ENCODE measurements at regions not wholly inside any gene's neighbourhood (a gene's known extent, or its start where the extent isn't known, plus 50 kb on each side); places are given as distances from the start of the nearest gene placed in this dataset.

DNA sequence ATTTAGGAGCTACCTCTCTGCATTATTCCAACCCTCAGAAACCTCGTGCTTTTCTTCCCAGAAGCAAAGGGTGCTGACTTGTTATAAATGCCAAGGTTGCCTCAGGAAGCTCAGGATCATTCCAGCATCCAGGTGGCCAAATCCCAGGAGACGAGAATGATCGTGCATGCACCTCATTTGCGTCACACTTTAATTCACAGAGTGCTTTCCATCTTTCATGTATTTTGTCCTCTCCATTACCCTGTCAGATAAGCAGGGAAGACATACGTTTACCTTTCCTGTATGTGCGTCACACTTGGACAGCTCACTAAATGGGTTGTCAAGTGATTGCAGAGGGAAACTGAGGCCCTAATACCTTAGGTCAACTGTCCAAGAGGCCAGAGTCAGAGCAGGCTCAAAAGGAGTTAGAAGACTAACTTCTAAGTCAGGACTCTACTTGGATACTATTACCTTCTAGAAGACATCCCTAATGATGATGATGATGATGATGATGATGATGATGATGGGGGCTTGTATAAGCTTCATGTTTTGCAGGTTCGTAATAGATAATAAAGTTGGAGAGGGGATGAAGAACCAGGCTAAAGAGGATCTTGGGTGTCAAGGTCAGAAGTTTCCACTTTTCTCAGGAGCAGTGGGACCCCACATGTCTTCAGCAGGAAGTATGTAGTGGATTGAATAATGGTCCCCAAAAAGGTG is 150.6 kb upstream of the TNRC6C start:
- no peak for DNase-seq (ENCODE audit: low read depth, low spot score)

DNA sequence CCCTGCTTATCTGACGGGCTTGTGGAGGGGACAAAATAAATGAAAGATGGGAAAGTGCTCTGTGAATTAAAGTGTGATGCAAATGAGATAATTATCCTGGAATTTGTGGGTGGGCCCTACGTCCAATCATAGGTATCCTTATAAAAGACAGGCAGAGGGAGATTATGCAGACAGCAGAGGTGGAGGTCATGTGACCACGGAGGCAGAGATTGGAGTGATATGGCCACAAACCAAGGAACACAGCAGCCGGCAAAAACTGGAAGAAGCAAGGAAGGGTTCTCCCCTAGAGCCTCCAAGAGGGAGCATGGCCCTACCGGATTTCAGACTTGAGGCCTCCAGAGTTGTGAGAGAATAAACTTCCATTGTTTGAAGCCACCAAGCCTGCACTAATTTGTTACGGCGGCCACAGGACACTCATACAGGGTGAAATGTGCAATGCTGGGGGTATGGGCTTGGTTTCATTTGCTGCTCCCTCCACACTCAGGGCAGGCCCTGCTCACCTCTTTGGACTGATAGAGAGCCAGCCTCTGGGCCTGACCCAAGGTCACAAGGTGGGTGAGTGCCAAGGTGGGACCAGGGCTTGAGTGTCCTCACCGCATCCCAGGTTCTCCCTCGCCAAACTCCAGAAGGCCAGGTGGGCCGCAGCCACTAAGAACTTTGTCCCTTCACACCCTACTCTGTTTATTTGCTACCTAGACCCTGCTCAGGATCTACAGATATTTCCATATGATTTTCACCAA is 149.6 kb upstream of the TNRC6C start:
- DNase-seq (ENCODE audit: low read depth, low spot score): no peak

DNA sequence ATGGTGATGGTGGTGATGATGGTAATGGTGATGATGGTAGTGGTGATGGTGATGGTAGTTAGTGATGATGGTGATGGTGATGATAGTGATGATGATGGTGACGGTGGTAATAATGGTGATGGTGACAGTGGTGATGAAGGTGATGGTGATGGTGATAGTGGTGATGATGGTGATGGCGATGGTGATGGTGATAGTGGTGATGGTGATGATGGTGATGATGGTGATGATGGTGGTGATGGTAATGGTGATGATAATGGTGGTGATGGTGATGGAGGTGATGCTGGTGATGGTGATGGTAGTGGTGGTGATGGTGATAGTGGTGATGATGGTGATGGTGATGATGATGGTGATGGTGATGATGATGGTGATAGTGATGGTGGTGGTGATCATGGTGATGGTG is 148.7 kb upstream of the TNRC6C start:
- DNase-seq (ENCODE audit: low read depth, low spot score): no peak

DNA sequence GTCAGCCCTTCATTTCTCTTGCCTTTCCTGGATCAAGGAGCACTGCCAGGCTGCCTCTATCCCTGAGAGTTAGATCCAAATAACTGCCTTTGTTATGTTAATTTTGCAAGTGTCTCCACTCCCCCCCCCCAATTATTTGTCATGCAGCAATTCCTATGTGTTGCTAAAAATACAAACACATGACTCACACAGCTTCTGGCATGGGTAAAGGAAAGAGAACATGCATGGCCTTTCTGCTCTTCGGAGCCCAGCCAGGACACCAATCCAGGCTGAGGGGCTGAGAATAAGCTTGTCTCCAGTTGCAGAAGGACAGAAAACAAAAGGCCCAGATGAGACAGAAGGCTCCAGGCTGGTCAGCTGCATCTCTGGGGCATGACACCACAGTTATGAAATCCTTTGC is 148.0 kb upstream of the TNRC6C start:
- DNase-seq (ENCODE audit: low read depth, low spot score): no peak

DNA sequence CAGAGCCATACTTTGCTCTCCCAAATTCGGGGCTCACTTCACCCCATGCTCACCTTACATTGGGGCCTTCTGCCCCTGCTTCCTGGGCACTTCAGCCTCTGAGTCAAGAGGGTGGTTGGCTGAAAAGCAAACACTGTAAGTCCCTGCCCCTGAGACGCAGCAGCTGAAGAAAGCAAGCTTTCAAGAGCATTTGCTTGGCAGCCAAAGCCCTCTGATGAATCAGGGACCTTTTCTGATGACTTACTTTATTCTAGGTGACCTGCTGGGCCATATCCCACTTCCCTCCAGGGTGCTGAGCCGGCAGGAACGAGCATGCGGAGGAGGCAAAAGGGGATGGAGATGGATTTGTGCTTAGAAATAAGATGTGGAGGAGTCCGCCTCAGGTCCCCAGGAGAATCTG is 147.0 kb upstream of the TNRC6C start:
- DNase-seq (ENCODE audit: low read depth, low spot score): no peak

DNA sequence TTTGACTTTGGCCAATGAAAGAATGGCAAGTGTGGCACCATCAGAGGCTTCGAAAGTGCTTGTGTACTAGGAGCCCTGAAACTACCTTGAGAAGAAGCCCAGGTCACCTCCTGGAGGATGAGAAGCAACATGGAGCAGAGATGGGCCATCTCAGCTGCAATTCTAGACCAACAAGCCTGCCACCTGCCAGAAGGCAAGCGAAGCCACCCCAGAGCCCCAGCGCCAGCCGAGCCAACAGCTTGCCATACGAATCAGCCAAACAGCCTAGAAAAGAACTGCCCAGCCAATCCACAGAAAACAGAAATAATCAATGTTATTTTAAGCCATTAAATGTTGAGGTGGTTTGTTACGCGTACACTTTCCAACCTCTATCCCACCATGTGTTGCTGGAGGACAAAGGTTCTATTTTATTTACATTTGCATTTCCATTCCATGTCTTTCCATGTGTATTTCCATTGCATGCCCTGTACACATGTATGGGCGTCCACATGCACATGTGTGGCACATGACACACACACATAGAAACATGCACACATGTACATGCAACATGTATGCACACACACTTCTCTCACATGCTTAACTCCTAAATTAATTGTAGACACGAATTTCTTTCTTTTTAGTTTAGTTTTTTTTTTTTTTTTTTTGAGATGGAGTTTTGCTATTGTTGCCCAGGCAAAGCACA is 144.3 kb upstream of the TNRC6C start:
- DNase-seq (ENCODE audit: low read depth, low spot score): no peak

DNA sequence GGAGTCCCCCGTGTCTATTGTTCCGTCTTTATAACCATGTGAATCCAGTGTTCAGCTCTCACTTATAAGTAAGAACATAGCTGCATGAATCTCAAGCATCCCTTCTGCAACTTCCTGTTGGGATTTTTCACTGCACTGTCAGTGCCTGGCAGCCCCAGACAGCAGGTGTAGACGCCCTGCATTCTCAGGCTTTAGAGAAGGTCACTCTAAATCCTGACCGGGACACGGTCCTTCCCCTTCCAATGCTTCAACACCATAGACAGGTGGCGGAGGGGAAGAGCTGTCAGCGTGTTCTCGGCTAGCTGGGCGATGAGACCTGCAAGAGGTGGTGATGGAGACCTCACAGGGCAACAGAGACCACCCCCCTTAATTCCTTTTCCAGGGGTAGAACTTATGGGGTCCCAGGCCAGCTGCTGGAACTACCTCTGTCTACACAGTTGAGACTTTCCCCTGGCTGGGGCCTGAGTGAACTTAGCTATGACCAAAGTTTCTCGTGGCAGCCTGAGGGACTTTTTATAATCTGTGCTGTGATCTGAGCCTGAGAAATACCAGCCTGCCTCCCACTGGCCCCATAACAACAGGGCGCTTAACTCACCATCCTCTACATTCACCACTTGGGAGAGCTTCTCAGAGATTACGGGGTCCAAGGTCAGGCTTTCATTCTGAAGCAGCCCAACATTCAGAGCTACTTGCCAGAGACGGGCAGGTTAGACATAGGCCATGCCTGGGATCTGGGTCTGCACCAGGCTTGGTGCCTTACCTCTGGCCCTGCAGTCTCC is 143.2 kb upstream of the TNRC6C start:
- no peak for DNase-seq (ENCODE audit: low read depth, low spot score)

DNA sequence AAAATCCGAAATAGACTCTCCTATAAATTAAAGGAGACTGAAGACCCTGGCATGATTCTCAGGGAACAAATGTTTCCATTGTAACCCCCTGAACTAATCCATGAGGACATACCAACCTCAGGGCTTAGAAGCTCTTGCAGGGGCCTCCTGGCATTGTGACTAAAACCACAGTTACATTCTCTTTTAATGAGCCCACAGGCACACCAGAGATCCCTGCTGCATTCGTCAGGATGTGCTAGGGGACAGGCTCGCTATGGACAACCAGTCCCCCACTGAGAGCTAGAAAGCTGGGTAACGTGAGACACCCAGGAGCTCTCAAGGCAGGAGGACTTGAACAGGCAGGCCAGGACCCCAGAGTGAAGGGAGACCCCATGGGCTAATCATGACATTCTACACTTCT is 140.6 kb upstream of the TNRC6C start:
- DNase-seq (ENCODE audit: low read depth, low spot score): no peak

DNA sequence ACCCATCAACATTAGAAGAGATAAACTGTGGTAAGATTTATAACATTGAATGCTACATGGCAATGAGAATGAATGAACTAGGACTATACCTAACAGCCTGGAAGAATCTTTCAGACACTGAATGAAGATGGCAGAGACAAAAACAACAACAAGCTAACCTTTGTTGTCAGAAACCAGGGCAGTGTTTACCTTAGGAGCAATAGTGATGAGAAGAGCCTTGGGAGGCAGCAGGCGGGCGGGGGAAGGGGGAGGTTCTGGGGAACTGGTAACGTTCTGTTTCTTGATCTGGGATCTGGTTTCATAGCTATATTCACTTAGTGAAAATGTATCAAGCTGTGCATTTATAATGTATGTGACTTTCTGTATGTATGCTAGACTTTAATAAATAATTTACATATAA is 139.0 kb upstream of the TNRC6C start:
- DNase-seq (ENCODE audit: low read depth, low spot score): no peak

DNA sequence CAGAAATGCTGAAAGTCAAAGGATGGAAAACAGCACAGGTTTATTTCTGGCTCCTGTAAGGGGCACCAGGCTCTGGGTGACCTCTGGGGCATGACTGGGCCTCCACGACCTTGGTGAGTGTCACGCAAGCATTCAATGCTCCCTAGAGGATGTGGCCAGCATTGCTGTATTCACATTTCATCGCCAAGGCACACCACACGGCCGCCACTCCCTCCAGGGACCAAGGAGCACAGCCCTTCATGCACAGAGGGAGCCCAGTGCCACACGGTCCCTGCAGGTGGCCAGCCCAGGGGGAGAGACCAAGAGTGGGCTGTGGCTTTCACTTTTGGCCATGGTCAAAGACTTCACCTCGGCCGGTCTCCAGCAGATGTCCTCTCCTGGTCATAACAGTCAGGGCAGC is 137.4 kb upstream of the TNRC6C start:
- DNase-seq (ENCODE audit: low read depth, low spot score): no peak

DNA sequence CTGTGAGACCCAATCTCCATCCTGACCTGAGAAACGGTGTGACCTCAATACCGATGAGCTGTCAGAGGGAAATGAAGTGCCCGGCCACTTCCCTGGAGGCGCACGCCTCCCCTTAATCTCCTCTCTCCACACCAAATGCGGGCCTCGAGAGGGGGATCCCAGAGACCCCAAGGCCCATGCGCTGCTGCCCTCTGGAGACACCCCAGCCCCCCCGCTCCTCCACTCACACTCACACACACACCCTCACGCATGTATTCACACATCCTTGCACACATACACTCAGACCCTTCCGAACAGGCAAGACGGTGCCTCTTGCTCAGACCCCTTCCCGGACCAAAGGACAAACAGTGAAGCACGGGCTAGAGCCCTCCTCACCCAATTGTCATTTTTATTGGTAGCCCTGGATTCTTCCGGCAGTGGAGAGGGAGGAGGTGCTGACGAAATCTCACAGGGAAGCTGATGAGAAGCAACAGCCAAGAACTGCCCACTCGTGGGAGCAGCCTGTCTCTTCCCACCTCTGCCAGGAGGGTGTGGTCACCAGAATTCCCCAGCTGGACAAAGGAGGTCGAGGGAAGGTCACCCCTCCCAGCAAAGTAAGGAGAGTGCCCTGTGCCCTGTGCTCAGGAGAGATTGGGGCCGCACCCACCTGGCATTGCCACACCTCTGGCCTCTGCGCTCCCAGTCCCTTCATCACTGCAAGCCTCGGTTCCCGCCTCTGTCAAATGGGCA is 136.0 kb upstream of the TNRC6C start:
- DNase-seq (ENCODE audit: low read depth, low spot score): no peak

DNA sequence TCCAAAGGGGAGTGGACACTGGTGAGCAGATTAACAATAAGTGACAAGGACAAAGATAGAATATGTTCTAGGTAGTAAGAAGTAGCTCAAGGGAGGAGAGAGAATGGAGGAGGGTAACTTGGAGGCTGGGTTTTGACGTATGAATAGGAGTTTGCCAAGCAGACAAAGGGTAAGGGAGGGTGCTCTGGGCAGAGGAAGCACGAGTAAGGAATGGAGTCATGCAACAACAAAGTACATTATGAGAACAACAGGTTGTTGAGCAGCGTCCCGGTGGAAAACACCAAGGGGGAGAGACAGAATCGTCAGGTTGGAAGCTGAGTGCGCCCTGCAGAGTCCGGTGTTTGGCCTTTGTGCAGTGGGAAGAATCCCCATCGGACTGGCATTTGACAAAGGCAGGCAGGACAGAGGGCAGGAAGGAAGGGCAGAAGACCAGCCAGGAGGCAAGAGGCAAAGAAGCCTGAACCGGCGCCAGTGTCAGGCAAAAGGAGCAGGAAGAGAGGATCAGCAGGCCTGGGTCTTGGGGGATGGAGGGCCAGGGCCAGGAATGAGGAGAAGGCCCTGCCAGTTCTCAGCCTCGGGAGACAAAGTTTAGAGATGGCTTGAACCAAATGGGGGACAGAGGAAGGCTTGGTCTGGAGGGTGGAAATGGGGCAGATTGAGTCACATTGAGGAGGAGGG is 134.3 kb upstream of the TNRC6C start:
- DNase-seq (ENCODE audit: low read depth, low spot score): no peak

DNA sequence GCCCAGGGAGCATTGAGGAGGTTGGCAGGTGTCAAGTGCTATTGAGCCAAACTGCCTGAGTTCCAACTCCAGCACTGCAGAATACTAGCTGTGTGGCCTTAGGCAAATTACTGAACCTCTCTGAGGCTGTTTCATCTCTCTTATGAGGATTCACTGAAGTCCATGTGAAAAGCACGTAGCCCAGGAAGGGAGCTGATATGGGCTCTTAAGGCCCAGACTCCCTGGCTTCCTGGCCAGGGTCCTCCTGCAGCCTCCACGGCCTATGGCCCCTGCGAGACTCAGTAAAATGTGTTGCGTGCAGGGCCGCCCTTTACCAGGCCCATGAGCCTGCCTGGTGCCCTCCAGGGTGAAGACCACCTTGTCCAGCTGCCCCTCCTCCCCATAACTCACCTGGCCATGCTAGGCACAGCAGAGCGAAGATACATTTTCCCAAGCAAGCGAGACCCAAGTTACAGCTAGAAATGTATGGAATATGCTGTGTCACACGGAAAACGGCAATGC is 133.7 kb upstream of the TNRC6C start:
- no peak for DNase-seq (ENCODE audit: low read depth, low spot score)

DNA sequence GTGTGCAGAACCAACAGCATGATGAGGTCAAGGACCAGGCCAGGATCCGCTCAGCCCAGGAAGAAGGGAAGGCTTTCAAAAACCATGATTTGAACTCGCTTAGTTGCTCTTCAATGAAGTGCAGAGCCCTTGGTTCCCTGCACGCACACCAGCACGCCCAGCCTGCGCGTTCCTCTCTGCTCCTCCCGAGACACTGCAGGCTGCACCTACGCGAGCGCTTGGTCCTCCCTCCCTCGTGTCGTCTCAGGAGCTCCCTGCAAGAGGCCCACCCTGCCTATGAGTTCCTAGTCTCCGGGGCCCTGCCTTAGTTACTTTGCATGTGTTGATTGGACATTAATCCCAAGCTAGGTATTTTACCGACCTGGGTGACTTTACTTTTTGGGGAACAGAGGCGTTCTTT is 132.9 kb upstream of the TNRC6C start:
- no peak for DNase-seq (ENCODE audit: low read depth, low spot score)

DNA sequence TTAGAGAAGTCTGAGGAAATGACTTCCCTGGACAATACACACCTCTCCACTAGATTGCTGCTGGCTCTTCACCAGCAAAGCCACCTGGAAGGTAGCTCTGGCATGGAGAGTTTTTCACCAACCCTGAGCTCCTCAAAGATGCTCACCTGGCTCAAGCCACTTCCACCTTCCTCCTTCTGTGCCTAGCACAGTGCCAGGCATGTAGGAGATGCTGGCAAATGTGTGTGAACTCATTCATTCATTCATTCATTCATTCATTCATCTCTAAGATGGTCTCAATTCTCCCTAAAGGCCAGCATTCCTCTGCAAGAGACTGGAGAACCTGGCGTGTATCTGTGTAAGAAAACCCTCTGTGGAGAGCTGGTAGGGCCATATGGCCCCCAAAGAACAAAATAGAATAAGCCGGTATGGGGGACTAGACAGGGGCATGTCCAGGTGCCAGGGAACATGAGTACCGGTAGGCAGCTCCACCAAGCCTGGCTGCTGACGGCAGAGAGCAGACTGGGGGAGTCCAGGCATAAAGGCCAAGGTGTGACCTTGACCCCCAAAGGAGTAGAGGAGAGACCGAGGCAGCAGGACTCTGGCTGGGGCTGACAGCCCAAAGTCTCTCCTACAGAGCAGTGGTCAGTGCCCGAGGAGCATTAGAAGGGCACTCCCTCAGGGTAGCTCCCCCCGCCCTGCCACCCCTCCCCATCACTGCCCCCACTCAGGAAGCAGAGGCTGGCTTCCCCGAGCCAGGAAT is 132.2 kb upstream of the TNRC6C start:
- no peak for DNase-seq (ENCODE audit: low read depth, low spot score)

DNA sequence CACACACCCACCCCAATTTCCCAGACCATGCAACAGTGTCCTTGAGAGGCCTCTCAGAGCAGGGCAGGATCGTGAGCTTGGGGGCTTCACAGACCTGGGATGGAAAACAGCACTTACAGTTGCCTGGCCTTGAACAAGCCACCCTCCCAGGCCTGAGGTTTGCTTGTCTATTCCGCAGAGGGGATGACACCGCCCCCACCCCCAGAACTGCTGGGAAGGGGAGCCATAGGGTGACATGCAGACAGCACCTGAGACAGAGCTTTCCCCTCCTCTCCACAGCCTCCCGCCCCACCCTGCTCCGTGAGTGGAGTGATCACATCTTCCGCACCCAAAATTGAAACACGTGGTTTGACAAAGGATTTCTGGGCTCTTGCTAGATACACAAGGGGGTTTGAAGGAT is 131.5 kb upstream of the TNRC6C start:
- no peak for DNase-seq (ENCODE audit: low read depth, low spot score)

DNA sequence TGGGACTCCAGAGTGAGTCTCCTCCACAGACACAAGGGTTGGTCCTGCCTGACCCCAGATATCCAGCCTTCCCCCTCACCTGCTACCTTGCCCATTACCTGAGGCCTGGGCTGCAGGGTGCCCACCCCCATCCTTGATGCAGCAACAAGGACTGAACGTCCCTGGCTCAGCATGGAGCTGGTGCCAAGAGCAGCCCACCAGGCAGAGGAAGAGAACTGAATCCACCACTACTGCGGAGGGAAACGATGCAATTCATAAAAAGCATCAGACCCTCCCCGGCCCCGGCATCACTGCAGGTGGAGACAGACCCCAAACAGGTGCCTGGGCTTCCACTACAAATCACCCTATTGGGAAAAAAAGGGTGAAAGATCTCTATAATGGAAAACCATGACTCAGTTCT is 131.0 kb upstream of the TNRC6C start:
- no peak for DNase-seq (ENCODE audit: low read depth, low spot score)

DNA sequence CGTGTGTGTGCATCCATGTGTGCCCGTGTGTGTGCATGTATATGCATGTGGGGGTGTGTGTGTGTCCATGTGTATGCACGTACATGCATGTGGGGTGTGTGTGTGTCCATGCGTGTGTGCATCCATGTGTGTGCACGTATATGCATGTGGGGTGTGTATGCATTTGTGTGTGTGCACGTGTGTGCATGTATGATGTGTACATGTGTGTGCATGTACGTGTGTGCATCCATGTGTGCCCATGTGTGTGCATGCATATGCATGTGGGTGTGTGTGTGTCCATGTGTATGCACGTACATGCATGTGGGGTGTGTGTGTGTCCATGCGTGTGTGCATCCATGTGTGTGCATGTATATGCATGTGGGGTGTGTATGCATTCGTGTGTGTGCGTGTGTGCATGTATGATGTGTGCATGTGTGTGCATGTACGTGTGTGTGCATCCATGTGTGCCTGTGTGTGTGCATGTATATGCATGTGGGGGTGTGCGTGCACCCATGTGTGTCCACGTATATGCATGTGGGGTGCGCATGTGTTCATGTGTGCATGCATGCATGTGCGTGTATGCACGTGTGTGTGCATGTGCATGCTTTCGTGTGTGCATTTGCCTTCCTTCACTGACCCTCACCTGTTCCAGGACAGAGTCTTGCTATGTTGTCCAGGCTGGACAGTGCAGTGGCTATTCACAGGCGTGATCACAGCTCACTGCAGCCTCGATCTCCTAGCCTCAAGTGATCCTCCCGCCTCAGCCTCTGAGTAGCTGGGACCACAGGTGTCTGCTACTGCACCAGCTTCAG is 129.6 kb upstream of the TNRC6C start:
- DNase-seq (ENCODE audit: low read depth, low spot score): no peak
